ENCODE measurements at regions not wholly inside any gene's neighbourhood (a gene's known extent, or its start where the extent isn't known, plus 50 kb on each side); places are given as distances from the start of the nearest gene placed in this dataset.

GRCh38 chr14:97703006-97703760, 906.0 kb downstream of the VRK1 start:
- DNase-seq, result no peak

DNA sequence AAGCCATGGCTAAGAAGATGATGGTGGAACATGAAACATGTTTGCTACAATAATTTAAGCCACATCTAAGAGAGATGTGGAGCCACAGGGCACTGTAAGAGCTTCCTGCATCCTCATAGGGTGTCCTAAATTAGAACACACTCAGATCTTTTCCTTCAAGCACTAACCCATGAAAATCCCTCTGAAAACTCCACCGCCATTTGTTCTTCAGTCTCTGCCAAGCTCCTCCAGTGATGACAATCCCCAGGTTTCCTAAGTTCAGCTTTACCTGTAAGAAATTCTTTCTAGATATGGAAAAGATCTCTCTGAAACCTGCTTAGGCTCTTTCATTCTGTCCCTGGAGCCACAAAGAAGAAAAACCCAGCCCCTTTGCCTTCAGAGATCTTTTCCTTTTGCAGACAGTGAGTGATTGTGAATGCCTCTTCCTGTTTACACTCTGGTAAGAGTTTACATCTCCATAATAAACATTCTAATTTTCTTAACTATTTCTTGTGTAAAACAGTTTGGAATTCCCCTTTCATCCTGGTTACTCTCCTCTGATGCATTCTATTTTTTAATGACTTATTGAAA, 907.2 kb downstream of the VRK1 start:
- no peak for DNase-seq

DNA sequence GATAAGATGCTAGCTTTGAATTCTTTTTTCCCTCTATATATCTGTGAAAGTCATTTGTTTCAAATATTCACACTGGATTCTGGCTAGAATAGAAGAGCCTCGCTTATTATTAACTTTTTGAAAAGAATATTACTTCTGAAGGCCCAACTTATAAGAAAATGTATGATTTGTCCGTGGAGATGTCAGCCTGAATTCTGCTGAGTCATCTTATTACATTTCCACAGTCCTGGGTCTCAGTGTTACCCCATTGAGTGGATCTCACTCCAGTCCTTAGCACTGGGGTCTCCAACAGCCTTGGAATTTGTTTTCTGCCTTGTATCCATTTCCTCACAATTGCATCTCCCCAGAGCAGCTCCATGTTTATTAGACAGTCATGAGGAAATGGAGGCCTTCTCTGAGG, 907.9 kb downstream of the VRK1 start:
- peak; percentile 8 for DNase-seq

- no peak for DNase-seq
Measured at GRCh38 chr14:97705976-97706375, 908.8 kb downstream of the VRK1 start.

DNA sequence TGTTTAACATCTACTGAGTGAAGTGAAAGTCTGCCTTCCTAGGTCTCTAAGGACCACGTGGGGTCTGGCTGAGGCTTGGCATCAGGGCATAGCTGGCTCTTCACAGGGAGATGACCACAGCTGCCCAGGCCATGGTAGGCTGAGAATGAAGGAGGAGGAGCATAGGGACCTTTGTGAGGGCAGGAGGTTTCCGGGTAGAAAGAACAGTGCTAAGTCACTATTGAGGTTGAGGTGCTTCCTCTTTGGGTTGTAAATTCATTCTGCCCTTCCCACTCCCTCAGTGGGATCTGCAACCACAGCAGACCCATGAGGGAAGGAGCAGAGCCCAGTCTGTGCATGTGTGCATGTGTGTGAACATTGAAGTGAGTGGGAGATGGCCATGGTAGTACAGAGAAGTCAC, 909.6 kb downstream of the VRK1 start:
- no peak for DNase-seq

DNA sequence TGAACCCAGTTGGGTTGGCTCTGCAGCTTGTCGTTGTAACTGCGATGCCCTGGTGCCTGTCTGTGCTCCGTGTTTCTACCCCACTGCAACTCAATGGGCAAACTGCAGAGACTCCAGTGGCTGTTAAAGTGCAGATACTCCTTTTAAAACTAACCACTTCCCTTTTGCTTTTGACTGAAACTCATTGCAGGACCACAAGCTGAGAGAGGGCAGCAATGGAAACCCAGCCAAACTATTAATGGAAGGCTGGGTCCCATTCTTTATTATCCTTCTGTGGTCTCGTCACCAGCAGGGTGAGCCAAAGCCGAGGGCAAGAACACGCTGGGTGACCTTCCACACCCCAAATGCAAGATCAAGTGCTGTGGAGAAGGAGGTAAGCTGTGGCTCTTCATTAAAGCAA, 910.4 kb downstream of the VRK1 start:
- DNase-seq, result no peak

- no peak for DNase-seq
Measured at GRCh38 chr14:97709552-97709951, 912.4 kb downstream of the VRK1 start.

DNA sequence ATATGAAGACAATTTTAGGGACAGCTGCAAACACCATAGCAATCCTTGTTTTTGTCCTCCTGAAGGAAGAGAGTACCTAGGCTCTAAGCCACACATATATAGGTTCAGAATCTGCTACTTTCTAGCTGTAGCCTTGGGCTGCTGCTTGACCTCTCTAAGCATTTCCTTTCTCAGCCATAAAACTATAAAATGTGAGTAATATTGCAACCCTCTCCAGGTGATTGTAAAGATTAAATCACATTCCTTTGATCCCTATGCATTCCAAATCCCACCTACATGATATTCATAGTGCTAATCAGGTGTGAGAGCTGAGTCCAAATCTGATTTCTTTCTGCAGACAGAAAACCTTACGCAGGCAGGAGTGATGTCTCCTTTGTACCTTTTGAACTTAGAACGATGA, 913.5 kb downstream of the VRK1 start:
- no peak for DNase-seq

DNA sequence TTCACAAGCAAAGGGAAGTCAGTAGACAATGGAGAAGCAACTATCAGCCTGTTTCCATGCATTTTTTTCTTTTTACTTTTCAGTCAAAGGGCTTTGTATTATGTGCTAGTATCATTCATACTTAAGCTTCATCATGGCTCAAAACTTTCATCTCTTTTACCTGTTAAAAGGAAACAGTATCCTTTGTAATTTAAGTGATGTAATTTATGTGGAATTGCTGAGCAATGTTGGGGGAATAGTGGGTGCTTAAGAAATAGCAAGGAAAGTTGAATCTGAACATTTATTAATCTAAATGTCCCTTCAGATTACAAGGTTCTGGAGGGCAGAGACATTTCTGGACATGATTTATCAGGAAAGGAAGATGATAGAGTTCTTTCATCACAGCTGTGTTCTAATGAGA, 915.3 kb downstream of the VRK1 start:
- DNase-seq, result no peak

- DNase-seq, result peak; percentile 65
Measured at GRCh38 chr14:97713023-97713422, 915.8 kb downstream of the VRK1 start.

- no peak for DNase-seq
Measured at GRCh38 chr14:97718886-97719442, 921.8 kb downstream of the VRK1 start.

GRCh38 chr14:97719931-97720330, 922.7 kb downstream of the VRK1 start:
- no peak for DNase-seq

- no peak for DNase-seq
Measured at GRCh38 chr14:97723351-97723750, 926.2 kb downstream of the VRK1 start.

GRCh38 chr14:97723819-97724218, 926.6 kb downstream of the VRK1 start:
- no peak for DNase-seq

- DNase-seq, result no peak
Measured at GRCh38 chr14:97724265-97724731, 927.1 kb downstream of the VRK1 start.

- DNase-seq, result no peak
Measured at GRCh38 chr14:97726676-97727075, 929.5 kb downstream of the VRK1 start.

GRCh38 chr14:97730706-97731105, 933.5 kb downstream of the VRK1 start:
- DNase-seq, result no peak

- no peak for DNase-seq
Measured at GRCh38 chr14:97731800-97732199, 934.6 kb downstream of the VRK1 start.

GRCh38 chr14:97747316-97747715, 950.1 kb downstream of the VRK1 start:
- DNase-seq, result no peak

GRCh38 chr14:97748616-97749015, 951.4 kb downstream of the VRK1 start:
- DNase-seq, result no peak

GRCh38 chr14:97757491-97757890, 960.3 kb downstream of the VRK1 start:
- peak; percentile 69 for DNase-seq

- DNase-seq, result no peak
Measured at GRCh38 chr14:97760050-97760449, 962.9 kb downstream of the VRK1 start.

DNA sequence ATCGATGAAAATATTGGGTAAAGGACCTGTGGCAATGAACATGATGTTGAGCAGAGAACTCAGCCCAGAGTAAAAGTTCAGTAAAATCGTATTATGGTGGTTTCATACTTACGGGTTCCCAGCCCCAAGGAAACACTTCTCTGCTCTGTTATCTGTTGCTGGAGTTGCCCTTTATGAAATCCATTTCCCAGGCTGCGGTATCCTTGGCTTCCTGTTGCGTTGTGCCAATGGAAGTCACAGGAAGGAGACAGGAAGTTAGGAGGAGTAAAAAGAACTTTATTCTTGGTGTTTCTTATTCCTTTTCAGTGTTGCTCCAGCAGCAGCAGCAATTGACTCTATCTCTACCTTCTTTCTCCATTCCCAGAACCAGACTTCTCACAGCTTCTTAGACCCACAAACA, 965.2 kb downstream of the VRK1 start:
- no peak for DNase-seq

DNA sequence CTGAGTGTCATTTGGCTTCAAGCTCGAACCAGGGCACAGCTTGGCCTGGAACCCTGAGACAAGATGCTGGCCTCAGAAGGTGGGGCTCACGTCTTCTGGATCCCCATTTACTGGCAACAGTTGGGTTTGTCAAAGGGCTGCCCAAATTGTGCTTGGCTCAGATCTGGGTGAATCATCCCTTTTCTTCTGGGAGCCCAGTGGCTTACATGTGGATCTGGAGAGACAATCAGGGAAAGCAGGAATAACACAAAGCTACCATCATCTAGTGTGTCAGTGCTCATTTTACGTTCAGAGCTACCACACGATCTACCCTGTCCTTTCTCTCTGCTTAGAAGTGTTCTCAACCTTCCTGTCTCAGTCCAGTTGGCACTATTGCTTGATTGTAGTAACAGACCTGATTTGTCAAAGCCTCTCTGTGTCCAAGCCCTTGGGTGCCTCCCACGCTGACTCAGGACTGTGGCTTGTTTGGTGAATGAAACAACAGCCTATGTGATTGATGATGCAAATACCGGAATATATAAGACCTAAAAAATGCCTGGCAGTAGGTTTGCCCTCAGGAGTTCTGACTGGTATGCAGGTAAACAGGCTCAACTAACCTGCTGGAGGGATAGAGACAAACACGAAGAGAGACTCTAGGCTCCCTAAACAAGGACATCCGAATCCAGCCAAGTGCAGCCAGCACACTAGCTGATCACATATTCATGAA, 974.3 kb downstream of the VRK1 start:
- peak; percentile 73 for DNase-seq
